Erythroblast (primary cell): ENCODE measurements at regions not wholly inside any gene's neighbourhood (a gene's known extent, or its start where the extent isn't known, plus 50 kb on each side); places are given as distances from the start of the nearest gene placed in this dataset.

Source experiments
- DNase-seq, 2 experiments: peaks; one replicate each; lab custom pipeline; 2025; lab: John Stamatoyannopoulos, UW
- GATA1 ChIP-seq: IDR thresholded peaks from 2 replicates; pipeline ENCODE4 v1.6.1; 2011; ENCODE audit warnings: low read depth, mild to moderate bottlenecking, control low read depth, low read length, moderate library complexity
- POLR2A ChIP-seq: IDR thresholded peaks from 2 replicates; pipeline ENCODE4 v1.6.1; 2011; ENCODE audit warnings: mild to moderate bottlenecking, low read length

DNA sequence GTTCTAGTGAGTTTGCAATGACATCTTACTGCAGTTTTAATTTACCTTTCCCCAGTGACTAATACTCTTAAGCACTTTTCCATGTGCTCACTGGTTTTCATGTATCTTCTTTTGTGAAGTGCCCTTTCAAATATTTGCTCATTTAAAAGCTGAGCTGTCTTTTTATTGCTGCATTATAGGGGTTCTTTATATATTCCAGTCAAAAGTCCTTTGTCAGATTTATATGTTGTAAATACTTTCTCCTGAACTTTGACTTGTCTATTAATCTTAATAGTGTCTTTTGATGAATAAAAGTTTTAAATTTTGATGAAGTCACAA, 50.2 kb upstream of the ELOVL5 start:
- DNase-seq = no peak
- no peak for TF ChIP-seq POLR2A

DNA sequence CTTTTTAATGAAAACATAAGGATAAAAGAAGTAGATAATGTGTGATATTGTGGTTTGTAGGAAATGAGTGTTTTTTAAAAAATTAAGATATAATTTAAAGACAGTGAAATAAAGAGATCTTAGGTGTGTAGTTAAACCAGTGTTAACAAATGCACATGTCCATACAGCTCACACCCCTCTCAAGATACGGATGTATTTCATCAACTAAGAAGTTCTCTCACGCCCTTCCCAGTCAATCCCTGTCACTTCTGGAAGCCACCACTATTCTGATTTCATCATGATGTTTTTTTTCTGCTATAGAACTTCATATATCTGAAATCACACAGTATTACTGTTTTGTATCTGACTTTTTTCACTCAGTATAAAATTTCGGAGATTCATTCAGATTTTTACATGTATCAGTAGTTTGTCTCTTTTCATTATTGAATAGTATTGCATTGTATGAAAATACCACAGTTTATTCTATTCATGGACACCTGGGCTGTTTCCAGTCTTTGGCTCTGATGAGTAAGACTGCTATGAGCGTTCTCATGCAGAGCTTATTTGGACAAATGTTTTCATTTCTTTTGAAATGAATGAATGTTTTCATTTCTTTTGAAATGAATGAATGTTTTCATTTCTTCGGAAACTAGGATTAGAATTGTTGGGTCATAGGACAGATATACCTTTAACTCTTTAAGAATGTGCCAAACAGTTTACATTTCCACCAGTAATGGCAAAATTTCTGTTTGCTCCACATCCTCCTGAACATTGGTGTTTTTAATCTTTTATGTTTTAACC, 49.7 kb upstream of the ELOVL5 start:
- DNase-seq = no peak

More for the DNA sequence above, 49.7 kb upstream of the ELOVL5 start:
- TF ChIP-seq POLR2A (no peak), GATA1 (no peak)
